HL-60 (cell line): ENCODE measurements at regions not wholly inside any gene's neighbourhood (a gene's known extent, or its start where the extent isn't known, plus 50 kb on each side); places are given as distances from the start of the nearest gene placed in this dataset.

Source experiments
- DNase-seq, 2 experiments: peaks; one replicate each; pipeline ENCODE4 v3.0.0-alpha.2; 2010 to 2020; ENCODE audit warnings: low read depth in 1 of 2, low spot score in 1 of 2
- H3K27ac ChIP-seq: fragments of 250-450 bp; sonication (Bioruptor Pico); replicated peaks from 2 replicates; pipeline ENCODE4 v1.5.1; 2020; ENCODE audit warnings: mild to moderate bottlenecking, moderate library complexity
- H3K27me3 ChIP-seq: fragments of 250-450 bp; sonication (Bioruptor Pico); 2 replicates; pipeline ENCODE4 v1.5.1; 2021; ENCODE audit warnings: mild to moderate bottlenecking, moderate library complexity; ENCODE audit not compliant: insufficient read depth, poor library complexity, severe bottlenecking
- H3K4me3 ChIP-seq: replicated peaks from 2 replicates; pipeline ENCODE4 v1.5.1; 2011; ENCODE audit warnings: mild to moderate bottlenecking, control low read depth, low read length; ENCODE audit not compliant: insufficient read depth
- GABPA ChIP-seq: IDR thresholded peaks from 2 replicates; pipeline ENCODE4 v1.6.1; 2012; ENCODE audit warnings: low read depth
- POLR2AphosphoS5 ChIP-seq: IDR thresholded peaks from 2 replicates; pipeline ENCODE4 v1.6.1; 2012; ENCODE audit warnings: low read depth
- SPI1 ChIP-seq: IDR thresholded peaks from 2 replicates; pipeline ENCODE4 v1.6.1; 2012; ENCODE audit warnings: low read depth, mild to moderate bottlenecking, borderline replicate concordance
- TF ChIP-seq, protein P1 (sequence below): IDR thresholded peaks from one replicate; pipeline ENCODE4 v1.5.1; 2011; ENCODE audit warnings: low read length, control low read depth, inconsistent platforms; ENCODE audit not compliant: insufficient read depth
- TF ChIP-seq, protein P2 (sequence below): IDR thresholded peaks from 2 replicates; pipeline ENCODE4 v1.6.1; 2012; ENCODE audit warnings: low read depth; ENCODE audit not compliant: insufficient replicate concordance

DNA sequence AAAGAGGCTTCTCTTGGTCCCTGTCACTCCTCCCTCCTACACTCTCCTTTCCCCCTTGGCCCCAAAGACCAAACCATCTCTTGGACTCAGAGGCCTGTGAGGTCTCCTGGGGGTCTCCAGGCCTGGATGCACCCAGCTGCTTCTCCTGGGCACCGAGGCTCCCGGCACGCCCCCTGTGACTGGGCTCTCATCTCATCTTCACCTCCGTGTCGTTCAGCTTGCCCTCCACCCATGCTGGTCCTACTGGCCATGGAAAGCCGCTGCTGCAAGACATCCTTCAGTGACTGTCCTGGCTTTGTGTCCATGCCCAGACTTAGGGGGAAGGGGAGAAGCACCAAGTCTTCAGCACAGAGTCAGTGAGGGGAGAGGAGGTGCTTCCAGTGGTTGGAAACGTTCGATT is 141.4 kb upstream of the RET start:
- DNase-seq = no peak
- TF ChIP-seq, protein P1, sequence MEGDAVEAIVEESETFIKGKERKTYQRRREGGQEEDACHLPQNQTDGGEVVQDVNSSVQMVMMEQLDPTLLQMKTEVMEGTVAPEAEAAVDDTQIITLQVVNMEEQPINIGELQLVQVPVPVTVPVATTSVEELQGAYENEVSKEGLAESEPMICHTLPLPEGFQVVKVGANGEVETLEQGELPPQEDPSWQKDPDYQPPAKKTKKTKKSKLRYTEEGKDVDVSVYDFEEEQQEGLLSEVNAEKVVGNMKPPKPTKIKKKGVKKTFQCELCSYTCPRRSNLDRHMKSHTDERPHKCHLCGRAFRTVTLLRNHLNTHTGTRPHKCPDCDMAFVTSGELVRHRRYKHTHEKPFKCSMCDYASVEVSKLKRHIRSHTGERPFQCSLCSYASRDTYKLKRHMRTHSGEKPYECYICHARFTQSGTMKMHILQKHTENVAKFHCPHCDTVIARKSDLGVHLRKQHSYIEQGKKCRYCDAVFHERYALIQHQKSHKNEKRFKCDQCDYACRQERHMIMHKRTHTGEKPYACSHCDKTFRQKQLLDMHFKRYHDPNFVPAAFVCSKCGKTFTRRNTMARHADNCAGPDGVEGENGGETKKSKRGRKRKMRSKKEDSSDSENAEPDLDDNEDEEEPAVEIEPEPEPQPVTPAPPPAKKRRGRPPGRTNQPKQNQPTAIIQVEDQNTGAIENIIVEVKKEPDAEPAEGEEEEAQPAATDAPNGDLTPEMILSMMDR = no peak
- TF ChIP-seq SPI1 = no peak
- no peak for TF ChIP-seq POLR2AphosphoS5
- TF ChIP-seq, protein P2, sequence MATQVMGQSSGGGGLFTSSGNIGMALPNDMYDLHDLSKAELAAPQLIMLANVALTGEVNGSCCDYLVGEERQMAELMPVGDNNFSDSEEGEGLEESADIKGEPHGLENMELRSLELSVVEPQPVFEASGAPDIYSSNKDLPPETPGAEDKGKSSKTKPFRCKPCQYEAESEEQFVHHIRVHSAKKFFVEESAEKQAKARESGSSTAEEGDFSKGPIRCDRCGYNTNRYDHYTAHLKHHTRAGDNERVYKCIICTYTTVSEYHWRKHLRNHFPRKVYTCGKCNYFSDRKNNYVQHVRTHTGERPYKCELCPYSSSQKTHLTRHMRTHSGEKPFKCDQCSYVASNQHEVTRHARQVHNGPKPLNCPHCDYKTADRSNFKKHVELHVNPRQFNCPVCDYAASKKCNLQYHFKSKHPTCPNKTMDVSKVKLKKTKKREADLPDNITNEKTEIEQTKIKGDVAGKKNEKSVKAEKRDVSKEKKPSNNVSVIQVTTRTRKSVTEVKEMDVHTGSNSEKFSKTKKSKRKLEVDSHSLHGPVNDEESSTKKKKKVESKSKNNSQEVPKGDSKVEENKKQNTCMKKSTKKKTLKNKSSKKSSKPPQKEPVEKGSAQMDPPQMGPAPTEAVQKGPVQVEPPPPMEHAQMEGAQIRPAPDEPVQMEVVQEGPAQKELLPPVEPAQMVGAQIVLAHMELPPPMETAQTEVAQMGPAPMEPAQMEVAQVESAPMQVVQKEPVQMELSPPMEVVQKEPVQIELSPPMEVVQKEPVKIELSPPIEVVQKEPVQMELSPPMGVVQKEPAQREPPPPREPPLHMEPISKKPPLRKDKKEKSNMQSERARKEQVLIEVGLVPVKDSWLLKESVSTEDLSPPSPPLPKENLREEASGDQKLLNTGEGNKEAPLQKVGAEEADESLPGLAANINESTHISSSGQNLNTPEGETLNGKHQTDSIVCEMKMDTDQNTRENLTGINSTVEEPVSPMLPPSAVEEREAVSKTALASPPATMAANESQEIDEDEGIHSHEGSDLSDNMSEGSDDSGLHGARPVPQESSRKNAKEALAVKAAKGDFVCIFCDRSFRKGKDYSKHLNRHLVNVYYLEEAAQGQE = no peak
- TF ChIP-seq GABPA = no peak
- no peak overlapping the region for H3K27ac ChIP-seq
- no peak overlapping the region for H3K4me3 ChIP-seq
- no peaks in the 10 kb centered on the region for H3K27me3 ChIP-seq

DNA sequence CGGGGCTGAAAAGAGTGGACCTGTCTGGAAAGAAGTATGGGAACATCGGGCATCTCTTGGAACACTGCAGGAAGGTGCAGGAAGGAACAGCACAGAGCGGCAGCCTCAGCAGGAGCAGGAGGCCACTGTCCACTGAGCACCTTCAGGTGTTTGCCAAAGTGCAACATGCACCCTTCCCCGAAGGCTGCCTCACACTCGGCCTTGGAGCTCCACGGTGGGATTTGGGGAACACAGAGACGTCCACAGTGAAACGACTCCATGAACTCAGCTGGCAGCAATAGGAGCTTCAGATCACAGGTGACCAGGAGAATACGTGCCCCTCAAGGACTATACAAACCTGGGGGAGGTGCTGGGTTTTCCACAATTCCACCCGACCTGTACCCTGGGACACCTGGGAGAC is 140.3 kb upstream of the RET start:
- no peak overlapping the region for H3K4me3 ChIP-seq
- no peak for DNase-seq
- H3K27me3 ChIP-seq = no peaks in the 10 kb centered on the region
- TF ChIP-seq GABPA (no peak), SPI1 (no peak), POLR2AphosphoS5 (no peak)
- TF ChIP-seq, protein P1 = no peak
- TF ChIP-seq, protein P2 = no peak
- no peak overlapping the region for H3K27ac ChIP-seq

DNA sequence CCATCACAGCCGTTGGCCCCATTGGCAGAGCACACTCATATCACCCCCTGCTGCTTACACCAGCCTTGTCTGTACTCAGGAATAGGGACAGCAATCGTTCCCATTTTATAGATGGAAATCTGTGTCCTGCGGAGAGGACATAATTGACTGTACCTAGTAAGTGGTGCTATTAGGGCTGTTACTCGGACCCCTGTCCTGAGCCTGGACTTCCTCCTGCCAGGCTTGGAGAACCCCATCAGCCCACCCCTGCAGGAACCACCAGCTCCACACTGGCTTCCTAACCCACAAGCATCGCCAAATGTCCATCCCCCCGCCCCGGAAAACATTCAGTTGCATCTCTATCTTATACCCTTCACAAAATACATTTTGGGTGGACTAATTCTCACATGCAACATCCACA is 139.8 kb upstream of the RET start:
- no peak for DNase-seq
- H3K27ac ChIP-seq = no peak overlapping the region
- no peaks in the 10 kb centered on the region for H3K27me3 ChIP-seq
- no peak overlapping the region for H3K4me3 ChIP-seq
- no peak for TF ChIP-seq GABPA
- TF ChIP-seq, protein P1 = no peak
- no peak for TF ChIP-seq POLR2AphosphoS5
- TF ChIP-seq, protein P2 = no peak
- no peak for TF ChIP-seq SPI1
